Tibial nerve (tissue), 4 donors: ENCODE measurements at regions not wholly inside any gene's neighbourhood (a gene's known extent, or its start where the extent isn't known, plus 50 kb on each side); places are given as distances from the start of the nearest gene placed in this dataset.

Source experiments
- DNase-seq, 2 donors: peaks; one replicate each; pipeline ENCODE4 v3.0.0-alpha.2; 2019; ENCODE audit warnings: low spot score in 2 of 2
- H3K27ac ChIP-seq, 4 donors: fragments of 200-600 bp; sonication (generic) in 3 of 4; one replicate each; pipeline ENCODE4 v1.5.1; 2017 to 2019; ENCODE audit warnings: mild to moderate bottlenecking in 1 of 4
- H3K27me3 ChIP-seq, 2 donors: fragments of 200-600 bp; sonication (generic) in 1 of 2; one replicate each; pipeline versions ENCODE4 v1.5.1 to v1.6.0; 2017 to 2019
- H3K36me3 ChIP-seq, 3 donors: fragments of 200-600 bp; sonication (generic); one replicate each; pipeline ENCODE4 v1.5.1; 2018 to 2019
- H3K4me1 ChIP-seq, 4 donors: fragments of 200-600 bp; sonication (generic) in 3 of 4; one replicate each; pipeline ENCODE4 v1.5.1; 2017 to 2019
- H3K4me3 ChIP-seq, 4 donors: fragments of 200-600 bp; sonication (generic) in 3 of 4; one replicate each; pipeline ENCODE4 v1.5.1; 2017 to 2019; ENCODE audit warnings: mild to moderate bottlenecking in 1 of 4, moderate library complexity in 1 of 4
- H3K9me3 ChIP-seq, 4 donors: fragments of 200-600 bp; sonication (generic) in 3 of 4; one replicate each; pipeline ENCODE4 v1.5.1; 2017 to 2019
- CTCF ChIP-seq, 5 experiments: fragments of 200-600 bp in 3 of 5; fragments of 450-650 bp in 2 of 5; sonication (generic) in 3 of 5; IDR thresholded peaks; one replicate each; pipeline ENCODE4 v1.5.1; 2016 to 2019; ENCODE audit warnings: antibody characterized with exemption in 5 of 5, mild to moderate bottlenecking in 3 of 5, moderate library complexity in 2 of 5
- EP300 ChIP-seq, 2 donors: sonication (generic); formaldehyde crosslinking; IDR thresholded peaks; one replicate each; pipeline ENCODE4 v1.6.1; 2017; ENCODE audit warnings: antibody characterized with exemption in 2 of 2, mild to moderate bottlenecking in 1 of 2
- POLR2A ChIP-seq, 2 donors: fragments of 450-650 bp; IDR thresholded peaks; one replicate each; pipeline ENCODE4 v1.6.1; 2017; ENCODE audit warnings: antibody characterized with exemption in 2 of 2, mild to moderate bottlenecking in 2 of 2, moderate library complexity in 2 of 2
- WGBS, 2 donors: methylation state at CpG; one replicate each; pipeline ENCODE4 v1.1.5; 2018; 5-methylcytosine and 5-hydroxymethylcytosine counted together

GRCh38 chr2:163838890-163839289 lies 103.1 kb upstream of the FIGN start:
- H3K4me3 ChIP-seq, result no peak overlapping the region
- no peaks in the 10 kb centered on the region for H3K9me3 ChIP-seq
- no peaks in the 10 kb centered on the region for H3K27me3 ChIP-seq
- H3K4me1 ChIP-seq, result no peaks in the 10 kb centered on the region
- H3K27ac ChIP-seq, result no peak overlapping the region
- no peaks in the 10 kb centered on the region for H3K36me3 ChIP-seq
- TF ChIP-seq CTCF (IDR thresholded peaks at IDR 0.05) (no peak), EP300 (IDR thresholded peaks at IDR 0.05) (no peak), POLR2A (IDR thresholded peaks at IDR 0.05) (no peak)
- no peak for DNase-seq

- TF ChIP-seq CTCF (IDR thresholded peaks at IDR 0.05), result no peak
- TF ChIP-seq EP300 (IDR thresholded peaks at IDR 0.05), result no peak
- TF ChIP-seq POLR2A (IDR thresholded peaks at IDR 0.05), result no peak
- Histone ChIP-seq H3K27me3 (no peaks in the 10 kb centered on the region), H3K36me3 (no peaks in the 10 kb centered on the region), H3K27ac (no peak overlapping the region), H3K4me1 (no peaks in the 10 kb centered on the region), H3K4me3 (no peak overlapping the region), H3K9me3 (no peaks in the 10 kb centered on the region)
- DNase-seq, result no peak
Measured at GRCh38 chr2:163836167-163836566, 100.4 kb upstream of the FIGN start.

GRCh38 chr2:163834841-163835240 lies 99.0 kb upstream of the FIGN start:
- H3K27ac ChIP-seq, result no peak overlapping the region
- H3K36me3 ChIP-seq, result no peaks in the 10 kb centered on the region
- WGBS, 2 donors, result 78 to 84% methylated on average over 1 of the region's 1 CpG
- H3K27me3 ChIP-seq, result no peaks in the 10 kb centered on the region
- H3K9me3 ChIP-seq, result no peaks in the 10 kb centered on the region
- H3K4me3 ChIP-seq, result no peak overlapping the region
- TF ChIP-seq CTCF (IDR thresholded peaks at IDR 0.05), result no peak
- no peak for TF ChIP-seq POLR2A (IDR thresholded peaks at IDR 0.05)
- no peak for TF ChIP-seq EP300 (IDR thresholded peaks at IDR 0.05)
- DNase-seq, result no peak
- no peaks in the 10 kb centered on the region for H3K4me1 ChIP-seq

DNA sequence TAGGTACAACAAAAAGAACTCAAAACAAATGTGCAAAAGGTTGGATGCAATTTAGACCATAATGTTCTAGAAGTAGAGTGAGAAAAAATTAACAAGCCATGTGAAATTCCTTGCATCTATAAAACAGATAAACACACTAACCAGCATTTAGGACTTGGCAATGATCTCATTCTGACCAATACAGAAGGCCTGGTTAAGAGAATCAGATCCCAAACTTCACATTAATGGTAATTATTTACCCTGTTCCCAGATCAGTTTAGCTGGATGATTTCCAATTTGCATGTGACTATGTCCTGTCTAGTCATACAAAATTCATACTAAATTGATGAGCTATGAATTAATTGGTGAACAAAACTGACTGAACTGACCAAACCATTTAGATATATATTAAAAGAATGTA lies 98.4 kb upstream of the FIGN start:
- Histone ChIP-seq H3K4me1 (no peaks in the 10 kb centered on the region), H3K4me3 (no peak overlapping the region), H3K9me3 (no peaks in the 10 kb centered on the region), H3K27me3 (no peaks in the 10 kb centered on the region), H3K36me3 (no peaks in the 10 kb centered on the region), H3K27ac (no peak overlapping the region)
- DNase-seq, result no peak
- TF ChIP-seq CTCF (IDR thresholded peaks at IDR 0.05) (no peak), POLR2A (IDR thresholded peaks at IDR 0.05) (no peak), EP300 (IDR thresholded peaks at IDR 0.05) (no peak)

DNA sequence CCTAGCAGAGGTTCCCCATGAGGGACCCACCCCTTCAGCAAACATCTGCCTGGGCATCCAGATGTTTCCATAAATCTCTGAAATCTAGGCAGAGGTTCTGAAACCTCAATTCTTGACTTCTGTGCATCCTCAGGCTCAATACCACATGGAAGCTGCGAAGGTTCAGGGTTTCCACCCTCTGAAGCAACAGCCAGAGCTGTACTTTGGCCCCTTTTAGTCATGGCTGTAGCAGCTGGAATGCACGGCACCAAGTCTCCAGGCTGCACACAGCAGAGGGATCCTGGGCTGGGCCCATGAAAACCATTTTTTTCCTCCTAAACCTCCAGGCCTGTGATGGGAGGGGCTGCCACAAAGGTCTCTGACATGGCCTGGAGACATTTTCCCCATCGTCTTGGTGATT lies 93.0 kb upstream of the FIGN start:
- Histone ChIP-seq H3K27me3 (no peaks in the 10 kb centered on the region), H3K4me3 (no peak overlapping the region), H3K36me3 (no peaks in the 10 kb centered on the region), H3K27ac (no peak overlapping the region), H3K9me3 (no peaks in the 10 kb centered on the region), H3K4me1 (no peaks in the 10 kb centered on the region)
- no peak for DNase-seq
- TF ChIP-seq CTCF (IDR thresholded peaks at IDR 0.05), result no peak
- no peak for TF ChIP-seq POLR2A (IDR thresholded peaks at IDR 0.05)
- no peak for TF ChIP-seq EP300 (IDR thresholded peaks at IDR 0.05)
- 79 to 89% methylated on average over 3 of the region's 3 CpGs for WGBS, 2 donors
